Mesendoderm (in vitro differentiated cells): ENCODE measurements at regions not wholly inside any gene's neighbourhood (a gene's known extent, or its start where the extent isn't known, plus 50 kb on each side); places are given as distances from the start of the nearest gene placed in this dataset.

Experiments
- DNase-seq: peaks from one replicate; pipeline ENCODE4 v3.0.0; 2013
- H2AK5ac ChIP-seq: 2 replicates; pipeline ENCODE4 v1.6.1; 2013; ENCODE audit warnings: low read length, inconsistent platforms
- H2BK120ac ChIP-seq: 2 replicates; pipeline ENCODE4 v1.6.1; 2013; ENCODE audit warnings: low read depth, mild to moderate bottlenecking, low read length, moderate library complexity, mixed read lengths
- H2BK15ac ChIP-seq: replicated peaks from 2 replicates; pipeline ENCODE4 v1.6.1; 2013; ENCODE audit warnings: low read depth, mild to moderate bottlenecking, moderate library complexity
- H2BK5ac ChIP-seq: 2 replicates; pipeline ENCODE4 v1.6.1; 2013; ENCODE audit warnings: low read length, inconsistent platforms
- H3K18ac ChIP-seq: 2 replicates; pipeline ENCODE4 v1.6.1; 2013; ENCODE audit warnings: mild to moderate bottlenecking, low read length, mixed read lengths
- H3K23ac ChIP-seq: one replicate; pipeline ENCODE4 v1.6.1; 2013; ENCODE audit warnings: low read length
- H3K27ac ChIP-seq: 2 replicates; pipeline ENCODE4 v1.5.1; 2013; ENCODE audit warnings: low read depth, mild to moderate bottlenecking, inconsistent platforms, low read length, moderate library complexity
- H3K27me3 ChIP-seq: 2 replicates; pipeline ENCODE4 v1.6.1; 2013; ENCODE audit warnings: low read length, control low read depth, mild to moderate bottlenecking, inconsistent platforms; ENCODE audit not compliant: insufficient read depth, poor library complexity
- H3K36me3 ChIP-seq: 2 replicates; pipeline ENCODE4 v1.6.1; 2013; ENCODE audit warnings: low read length, inconsistent platforms; ENCODE audit not compliant: control insufficient read depth, insufficient read depth
- H3K4ac ChIP-seq: one replicate; pipeline ENCODE4 v1.6.1; 2013; ENCODE audit warnings: low read depth, mild to moderate bottlenecking, low read length, moderate library complexity
- H3K4me1 ChIP-seq: 2 replicates; pipeline ENCODE4 v1.6.1; 2013; ENCODE audit warnings: low read depth, low read length, inconsistent platforms; ENCODE audit not compliant: control insufficient read depth
- H3K4me2 ChIP-seq: 2 replicates; pipeline ENCODE4 v1.6.1; 2013; ENCODE audit warnings: low read length
- H3K4me3 ChIP-seq: 2 replicates; pipeline ENCODE4 v1.5.1; 2013; ENCODE audit warnings: mild to moderate bottlenecking, low read length
- H3K56ac ChIP-seq: one replicate; pipeline ENCODE4 v1.6.1; 2013; ENCODE audit warnings: low read length
- H3K79me1 ChIP-seq: 2 replicates; pipeline ENCODE4 v1.6.1; 2013; ENCODE audit warnings: low read length, inconsistent platforms
- H3K79me2 ChIP-seq: 2 replicates; pipeline ENCODE4 v1.6.1; 2013; ENCODE audit warnings: mild to moderate bottlenecking, low read length; ENCODE audit not compliant: control insufficient read depth, insufficient read depth
- H3K9ac ChIP-seq: 2 replicates; pipeline ENCODE4 v1.6.1; 2013; ENCODE audit warnings: low read length, inconsistent platforms
- H4K5ac ChIP-seq: one replicate; pipeline ENCODE4 v1.6.1; 2013; ENCODE audit warnings: low read length
- H4K8ac ChIP-seq: one replicate; pipeline ENCODE4 v1.6.1; 2013; ENCODE audit warnings: low read depth, mild to moderate bottlenecking, control low read depth, low read length, moderate library complexity
- WGBS: extraction: QIAGEN DNeasy Blood & Tissue Kit; methylation state at CpG from one replicate; pipeline ENCODE4 v1.1.7; 2013; ENCODE audit warnings: low lambda C conversion rate, missing lambda C conversion rate; ENCODE audit not compliant: insufficient coverage; ENCODE audit errors: extremely low coverage; 5-methylcytosine and 5-hydroxymethylcytosine counted together

DNA sequence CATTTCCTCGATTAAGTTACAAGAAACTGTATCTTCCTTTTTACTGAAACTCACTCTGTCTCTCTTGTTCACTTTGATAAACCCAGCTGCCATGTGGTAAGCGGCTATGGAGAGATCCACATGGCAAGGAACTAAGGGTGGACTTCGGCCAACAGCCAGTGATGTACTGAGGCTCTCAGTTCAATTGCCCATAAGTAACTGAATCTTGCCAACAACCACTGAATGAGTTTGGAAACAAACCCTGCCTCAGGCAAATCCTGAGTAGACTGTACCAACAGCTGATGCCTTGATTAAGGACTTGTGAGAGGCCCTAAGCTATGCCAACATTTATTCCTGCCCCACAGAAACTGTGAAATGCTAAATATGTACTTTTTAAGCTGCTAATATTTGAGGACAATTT is 433.5 kb downstream of the PLOD2 start:
- H3K4me2 ChIP-seq, result no peak overlapping the region
- no peak overlapping the region for H4K8ac ChIP-seq
- no peak overlapping the region for H2BK120ac ChIP-seq
- H3K79me2 ChIP-seq, result no peaks in the 10 kb centered on the region
- no peaks in the 10 kb centered on the region for H3K4me1 ChIP-seq
- no peaks in the 10 kb centered on the region for H3K79me1 ChIP-seq
- no peak overlapping the region for H3K9ac ChIP-seq
- H3K27me3 ChIP-seq, result no peaks in the 10 kb centered on the region
- H2BK5ac ChIP-seq, result no peak overlapping the region
- WGBS, result no CpG with 5 or more reads among the region's 3 CpGs
- no peak overlapping the region for H3K56ac ChIP-seq
- no peak overlapping the region for H3K27ac ChIP-seq
- no peaks in the 10 kb centered on the region for H3K36me3 ChIP-seq
- no peak overlapping the region for H3K4ac ChIP-seq
- no peak overlapping the region for H4K5ac ChIP-seq
- H2BK15ac ChIP-seq, result no peak overlapping the region
- H2AK5ac ChIP-seq, result no peak overlapping the region
- H3K23ac ChIP-seq, result no peak overlapping the region
- no peak overlapping the region for H3K4me3 ChIP-seq
- no peak for DNase-seq
- H3K18ac ChIP-seq, result no peak overlapping the region

DNA sequence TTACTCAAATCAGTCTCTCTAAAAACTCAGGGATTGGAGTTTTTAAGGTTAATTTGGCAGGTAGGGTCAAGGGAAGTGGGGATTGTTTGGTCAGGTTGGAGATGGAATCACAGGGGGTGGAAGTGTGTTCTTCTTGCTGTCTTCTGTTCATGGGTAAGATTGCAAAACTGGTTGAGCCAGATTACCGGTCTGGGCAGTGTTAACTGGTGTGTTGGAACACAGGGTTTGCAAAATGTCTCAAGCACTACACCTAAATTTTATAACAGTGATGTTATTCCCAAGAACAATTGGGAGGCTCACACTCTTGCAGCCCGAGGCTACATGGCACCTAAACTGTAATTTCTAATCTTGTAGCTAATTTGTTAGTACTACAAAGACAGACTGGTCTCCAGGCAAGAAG is 425.4 kb downstream of the PLOD2 start:
- Histone ChIP-seq H3K56ac (no peak overlapping the region), H2BK5ac (no peak overlapping the region)
- WGBS, result no CpG with 5 or more reads among the region's 2 CpGs

DNA sequence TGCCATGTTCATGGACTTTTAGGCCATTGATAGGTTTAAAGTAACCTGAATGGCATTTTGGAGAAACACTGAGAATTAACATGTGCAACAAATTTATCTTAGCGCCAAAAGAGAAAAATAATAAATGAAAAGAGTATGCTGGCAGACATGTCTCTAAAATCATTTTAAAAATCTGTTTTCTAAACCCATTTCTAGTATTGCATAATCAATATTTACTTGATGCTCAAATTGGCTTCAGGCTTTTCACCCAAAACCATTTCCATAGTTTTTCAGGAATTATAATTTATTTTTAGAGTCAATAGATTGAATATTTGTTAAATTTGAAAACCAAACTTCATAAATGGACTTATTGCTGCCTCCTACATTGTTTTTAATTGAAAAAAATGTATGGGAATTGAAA is 423.0 kb downstream of the PLOD2 start:
- WGBS, result no CpG with 5 or more reads among the region's 1 CpG
- Histone ChIP-seq H2AK5ac (no peak overlapping the region), H3K27me3 (no peaks in the 10 kb centered on the region)

More for the DNA sequence above, 425.4 kb downstream of the PLOD2 start:
- H2BK15ac ChIP-seq, result no peak overlapping the region
- no peak overlapping the region for H3K4ac ChIP-seq
- no peak overlapping the region for H3K4me3 ChIP-seq
- H3K79me1 ChIP-seq, result no peaks in the 10 kb centered on the region
- H3K23ac ChIP-seq, result no peak overlapping the region
- no peak overlapping the region for H3K27ac ChIP-seq
- no peak overlapping the region for H2AK5ac ChIP-seq
- no peak overlapping the region for H3K18ac ChIP-seq
- no peaks in the 10 kb centered on the region for H3K4me1 ChIP-seq
- H3K27me3 ChIP-seq, result no peaks in the 10 kb centered on the region
- DNase-seq, result no peak
- no peak overlapping the region for H2BK120ac ChIP-seq
- H4K5ac ChIP-seq, result no peak overlapping the region
- H3K36me3 ChIP-seq, result no peaks in the 10 kb centered on the region
- H3K9ac ChIP-seq, result no peak overlapping the region
- no peaks in the 10 kb centered on the region for H3K79me2 ChIP-seq
- H3K4me2 ChIP-seq, result no peak overlapping the region
- no peak overlapping the region for H4K8ac ChIP-seq

DNA sequence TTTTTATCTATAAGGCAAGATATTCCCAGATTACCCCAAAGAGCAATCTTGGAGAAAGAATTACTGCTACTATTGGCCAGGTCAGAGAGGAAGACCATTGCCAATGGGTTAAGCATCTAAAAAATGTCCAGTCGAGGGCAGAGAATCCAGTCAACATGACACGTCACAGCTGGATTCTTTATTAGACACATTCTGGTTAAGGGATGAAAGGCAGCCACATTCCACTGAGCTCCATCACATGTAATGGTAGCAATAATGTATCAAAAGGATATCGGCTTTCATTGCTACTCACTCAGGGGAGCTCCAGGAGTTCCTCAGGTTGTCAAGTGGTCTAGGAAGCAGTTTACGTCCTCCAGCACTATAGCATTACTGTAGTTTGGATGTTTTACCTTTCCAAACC is 421.1 kb downstream of the PLOD2 start:
- H3K4me3 ChIP-seq, result no peak overlapping the region
- no CpG with 5 or more reads among the region's 4 CpGs for WGBS
- no peak overlapping the region for H3K9ac ChIP-seq
- no peak overlapping the region for H3K23ac ChIP-seq
- H2AK5ac ChIP-seq, result no peak overlapping the region
- no peak overlapping the region for H3K27ac ChIP-seq
- no peak overlapping the region for H3K18ac ChIP-seq
- no peak overlapping the region for H2BK5ac ChIP-seq
- no peaks in the 10 kb centered on the region for H3K79me2 ChIP-seq
- H3K27me3 ChIP-seq, result no peaks in the 10 kb centered on the region
- no peak for DNase-seq
- no peak overlapping the region for H3K4me2 ChIP-seq
- no peaks in the 10 kb centered on the region for H3K79me1 ChIP-seq
- no peak overlapping the region for H4K8ac ChIP-seq
- H3K4ac ChIP-seq, result no peak overlapping the region
- no peak overlapping the region for H2BK120ac ChIP-seq
- H3K36me3 ChIP-seq, result no peaks in the 10 kb centered on the region
- no peaks in the 10 kb centered on the region for H3K4me1 ChIP-seq
- no peak overlapping the region for H2BK15ac ChIP-seq
- H4K5ac ChIP-seq, result no peak overlapping the region
- H3K56ac ChIP-seq, result no peak overlapping the region

More for the DNA sequence above, 423.0 kb downstream of the PLOD2 start:
- H2BK5ac ChIP-seq, result no peak overlapping the region
- no peak overlapping the region for H4K5ac ChIP-seq
- H3K4me2 ChIP-seq, result no peak overlapping the region
- no peaks in the 10 kb centered on the region for H3K79me1 ChIP-seq
- no peak overlapping the region for H3K23ac ChIP-seq
- H3K4ac ChIP-seq, result no peak overlapping the region
- H3K79me2 ChIP-seq, result no peaks in the 10 kb centered on the region
- H3K18ac ChIP-seq, result no peak overlapping the region
- H3K4me3 ChIP-seq, result no peak overlapping the region
- no peak overlapping the region for H3K27ac ChIP-seq
- H2BK15ac ChIP-seq, result no peak overlapping the region
- H3K56ac ChIP-seq, result no peak overlapping the region
- H4K8ac ChIP-seq, result no peak overlapping the region
- no peaks in the 10 kb centered on the region for H3K36me3 ChIP-seq
- DNase-seq, result no peak
- H2BK120ac ChIP-seq, result no peak overlapping the region
- no peaks in the 10 kb centered on the region for H3K4me1 ChIP-seq
- H3K9ac ChIP-seq, result no peak overlapping the region

DNA sequence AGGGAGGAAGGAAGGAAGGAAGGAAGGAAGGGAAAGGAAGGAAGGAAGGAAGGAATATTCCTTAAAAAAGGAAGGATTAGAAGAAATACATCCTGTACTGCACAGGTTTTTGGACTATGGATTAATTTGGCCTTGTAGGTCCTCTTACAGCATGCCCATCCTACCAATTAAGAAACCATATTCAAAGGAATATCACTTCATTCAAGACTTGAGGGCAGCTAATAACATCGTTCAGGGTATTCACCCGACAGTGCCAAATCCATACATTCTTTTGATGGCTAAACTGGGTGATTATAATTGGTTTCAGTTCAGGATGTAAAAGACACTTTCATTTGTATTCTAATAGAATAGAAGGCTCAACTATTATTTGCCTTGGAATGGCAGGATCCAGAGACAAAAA is 410.3 kb downstream of the PLOD2 start:
- Histone ChIP-seq H3K27me3 (no peaks in the 10 kb centered on the region), H3K9ac (no peak overlapping the region), H3K18ac (no peak overlapping the region), H3K56ac (no peak overlapping the region), H2BK120ac (no peak overlapping the region), H4K5ac (no peak overlapping the region), H3K4me3 (no peak overlapping the region), H3K36me3 (no peaks in the 10 kb centered on the region), H2BK5ac (no peak overlapping the region), H4K8ac (no peak overlapping the region), H3K27ac (no peak overlapping the region), H3K4me2 (no peak overlapping the region), H2BK15ac (no peak overlapping the region), H2AK5ac (no peak overlapping the region), H3K4me1 (no peaks in the 10 kb centered on the region), H3K79me1 (no peaks in the 10 kb centered on the region), H3K79me2 (no peaks in the 10 kb centered on the region), H3K4ac (no peak overlapping the region), H3K23ac (no peak overlapping the region)
- WGBS, result no CpG with 5 or more reads among the region's 2 CpGs
- DNase-seq, result no peak

DNA sequence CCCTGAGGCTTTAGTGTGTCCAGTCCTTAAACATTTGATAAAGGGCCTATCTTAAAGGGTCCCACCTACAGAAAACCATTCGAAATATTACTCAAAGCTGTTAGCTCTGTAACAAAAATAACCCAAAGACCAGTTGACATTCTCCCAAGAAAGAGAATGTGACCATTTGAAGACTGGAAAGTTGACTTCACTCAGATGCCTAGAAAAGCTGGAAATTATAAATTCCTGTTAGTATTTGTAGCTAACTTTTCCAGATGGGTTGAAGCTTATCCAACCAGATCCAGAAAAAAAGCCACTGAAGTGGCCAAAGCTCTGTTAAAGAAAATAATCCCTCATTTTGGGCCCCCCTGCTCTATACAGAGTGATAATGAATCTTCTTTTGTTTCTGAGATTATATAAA is 408.4 kb downstream of the PLOD2 start:
- Histone ChIP-seq H2BK120ac (no peak overlapping the region), H3K56ac (no peak overlapping the region), H3K4ac (no peak overlapping the region), H3K36me3 (no peaks in the 10 kb centered on the region), H4K5ac (no peak overlapping the region), H2BK5ac (no peak overlapping the region), H3K4me3 (no peak overlapping the region), H3K79me2 (no peaks in the 10 kb centered on the region), H4K8ac (no peak overlapping the region), H3K4me2 (no peak overlapping the region), H3K27me3 (no peaks in the 10 kb centered on the region), H3K79me1 (no peaks in the 10 kb centered on the region), H3K23ac (no peak overlapping the region), H3K4me1 (no peaks in the 10 kb centered on the region), H2AK5ac (no peak overlapping the region), H3K18ac (no peak overlapping the region), H2BK15ac (no peak overlapping the region), H3K27ac (no peak overlapping the region), H3K9ac (no peak overlapping the region)
- no CpG with 5 or more reads among the region's 1 CpG for WGBS
- no peak for DNase-seq
